ENCODE measurements at regions not wholly inside any gene's neighbourhood (a gene's known extent, or its start where the extent isn't known, plus 50 kb on each side); places are given as distances from the start of the nearest gene placed in this dataset.
A peak's percentile ranks its signal among the peaks of the same experiment; 100 is the strongest.

- H3K4me3 ChIP-seq (ENCODE audit: low read depth, low read length) = no peak overlapping the region
- DNase-seq (ENCODE audit: low read depth) (no peak), FAIRE-seq (no peak)
- no peaks in the 10 kb centered on the region for H3K36me3 ChIP-seq (ENCODE audit: control insufficient read depth, insufficient read depth, low read length)
- H3K27me3 ChIP-seq (ENCODE audit: control insufficient read depth, insufficient read depth, low read length) = no peaks in the 10 kb centered on the region
- no peak for TF ChIP-seq CTCF (IDR thresholded peaks at IDR 0.05; ENCODE audit: insufficient read depth, low read length, severe bottlenecking)
These were observed 241.5 kb downstream of the MAN2A1 start for GRCh38 chr5:109931049-109931780.

- TF ChIP-seq CTCF (IDR thresholded peaks at IDR 0.05; ENCODE audit: insufficient read depth, low read length, severe bottlenecking) = no peak
- DNase-seq (ENCODE audit: low read depth) = peak; percentile 42
- no peaks in the 10 kb centered on the region for H3K36me3 ChIP-seq (ENCODE audit: control insufficient read depth, insufficient read depth, low read length)
- FAIRE-seq = no peak
- H3K27me3 ChIP-seq (ENCODE audit: control insufficient read depth, insufficient read depth, low read length) = no peaks in the 10 kb centered on the region
- no peak overlapping the region for H3K4me3 ChIP-seq (ENCODE audit: low read depth, low read length)
These were observed 246.2 kb downstream of the MAN2A1 start for GRCh38 chr5:109935833-109936490.

- DNase-seq (ENCODE audit: low read depth) (no peak), FAIRE-seq (no peak)
- H3K36me3 ChIP-seq (ENCODE audit: control insufficient read depth, insufficient read depth, low read length) = no peaks in the 10 kb centered on the region
- no peak for TF ChIP-seq CTCF (IDR thresholded peaks at IDR 0.05; ENCODE audit: insufficient read depth, low read length, severe bottlenecking)
- no peaks in the 10 kb centered on the region for H3K27me3 ChIP-seq (ENCODE audit: control insufficient read depth, insufficient read depth, low read length)
- H3K4me3 ChIP-seq (ENCODE audit: low read depth, low read length) = no peak overlapping the region
These were observed 247.3 kb downstream of the MAN2A1 start for GRCh38 chr5:109936996-109937395.

GRCh38 chr5:109937951-109938350 is 248.2 kb downstream of the MAN2A1 start:
- Histone ChIP-seq H3K4me3 (ENCODE audit: low read depth, low read length) (no peak overlapping the region), H3K36me3 (ENCODE audit: control insufficient read depth, insufficient read depth, low read length) (no peaks in the 10 kb centered on the region), H3K27me3 (ENCODE audit: control insufficient read depth, insufficient read depth, low read length) (no peaks in the 10 kb centered on the region)
- DNase-seq (ENCODE audit: low read depth) (no peak), FAIRE-seq (no peak)
- TF ChIP-seq CTCF (IDR thresholded peaks at IDR 0.05; ENCODE audit: insufficient read depth, low read length, severe bottlenecking) = no peak

GRCh38 chr5:109938453-109938852 is 248.7 kb downstream of the MAN2A1 start:
- DNase-seq (ENCODE audit: low read depth) (no peak), FAIRE-seq (no peak)
- no peaks in the 10 kb centered on the region for H3K27me3 ChIP-seq (ENCODE audit: control insufficient read depth, insufficient read depth, low read length)
- TF ChIP-seq CTCF (IDR thresholded peaks at IDR 0.05; ENCODE audit: insufficient read depth, low read length, severe bottlenecking) = no peak
- H3K4me3 ChIP-seq (ENCODE audit: low read depth, low read length) = no peak overlapping the region
- H3K36me3 ChIP-seq (ENCODE audit: control insufficient read depth, insufficient read depth, low read length) = no peaks in the 10 kb centered on the region
